WTC11 (cell line): ENCODE measurements at regions not wholly inside any gene's neighbourhood (a gene's known extent, or its start where the extent isn't known, plus 50 kb on each side); places are given as distances from the start of the nearest gene placed in this dataset.

ENCODE experiments used
- ATF1 ChIP-seq: sonication (generic); formaldehyde crosslinking; IDR thresholded peaks from 2 replicates; pipeline ENCODE4 v1.8.1; 2023; ENCODE audit warnings: mild to moderate bottlenecking, moderate library complexity, missing genetic modification reagents
- CREB1 ChIP-seq: sonication (generic); formaldehyde crosslinking; IDR thresholded peaks from 2 replicates; pipeline ENCODE4 v1.8.0; 2023; ENCODE audit warnings: mild to moderate bottlenecking, missing genetic modification reagents
- ESRRA ChIP-seq: sonication (generic); formaldehyde crosslinking; IDR thresholded peaks from 2 replicates; pipeline ENCODE4 v1.8.1; 2022; ENCODE audit warnings: mild to moderate bottlenecking, missing genetic modification reagents, borderline replicate concordance
- FOXK1 ChIP-seq: sonication (generic); formaldehyde crosslinking; IDR thresholded peaks from 2 replicates; pipeline ENCODE4 v1.8.0; 2022; ENCODE audit warnings: mild to moderate bottlenecking, moderate library complexity, missing genetic modification reagents
- FOXP1 ChIP-seq: sonication (generic); formaldehyde crosslinking; IDR thresholded peaks from 2 replicates; pipeline ENCODE4 v1.8.0; 2022; ENCODE audit warnings: missing genetic modification reagents, mild to moderate bottlenecking, moderate library complexity, borderline replicate concordance
- GABPB1 ChIP-seq: sonication (generic); formaldehyde crosslinking; IDR thresholded peaks from 2 replicates; pipeline ENCODE4 v1.8.1; 2023; ENCODE audit warnings: mild to moderate bottlenecking, missing genetic modification reagents
- HMGXB4 ChIP-seq: sonication (generic); formaldehyde crosslinking; IDR thresholded peaks from 2 replicates; pipeline ENCODE4 v1.8.1; 2023; ENCODE audit warnings: mild to moderate bottlenecking, moderate library complexity, missing genetic modification reagents
- NR2C2 ChIP-seq: sonication (generic); formaldehyde crosslinking; IDR thresholded peaks from 2 replicates; pipeline ENCODE4 v1.8.0; 2022; ENCODE audit warnings: mild to moderate bottlenecking, missing genetic modification reagents
- ZNF121 ChIP-seq: sonication (generic); formaldehyde crosslinking; IDR thresholded peaks from 2 replicates; pipeline ENCODE4 v1.8.0; 2023; ENCODE audit warnings: missing genetic modification reagents
- ZNF317 ChIP-seq: sonication (generic); formaldehyde crosslinking; IDR thresholded peaks from 2 replicates; pipeline ENCODE4 v1.8.1; 2023; ENCODE audit warnings: low read depth, mild to moderate bottlenecking, moderate library complexity, missing genetic modification reagents, borderline replicate concordance
- TF ChIP-seq, protein P1 (sequence below): fragments of 200-600 bp; IDR thresholded peaks from 2 replicates; pipeline ENCODE4 v1.8.0; 2022; ENCODE audit warnings: antibody characterized with exemption
- TF ChIP-seq, protein P2 (sequence below): sonication (generic); formaldehyde crosslinking; IDR thresholded peaks from 2 replicates; pipeline ENCODE4 v1.8.1; 2022; ENCODE audit warnings: low read depth, missing genetic modification reagents, borderline replicate concordance
- TF ChIP-seq, protein P3 (sequence below): sonication (generic); formaldehyde crosslinking; IDR thresholded peaks from 2 replicates; pipeline ENCODE4 v1.8.0; 2023; ENCODE audit warnings: missing genetic modification reagents

- TF ChIP-seq, protein P1, sequence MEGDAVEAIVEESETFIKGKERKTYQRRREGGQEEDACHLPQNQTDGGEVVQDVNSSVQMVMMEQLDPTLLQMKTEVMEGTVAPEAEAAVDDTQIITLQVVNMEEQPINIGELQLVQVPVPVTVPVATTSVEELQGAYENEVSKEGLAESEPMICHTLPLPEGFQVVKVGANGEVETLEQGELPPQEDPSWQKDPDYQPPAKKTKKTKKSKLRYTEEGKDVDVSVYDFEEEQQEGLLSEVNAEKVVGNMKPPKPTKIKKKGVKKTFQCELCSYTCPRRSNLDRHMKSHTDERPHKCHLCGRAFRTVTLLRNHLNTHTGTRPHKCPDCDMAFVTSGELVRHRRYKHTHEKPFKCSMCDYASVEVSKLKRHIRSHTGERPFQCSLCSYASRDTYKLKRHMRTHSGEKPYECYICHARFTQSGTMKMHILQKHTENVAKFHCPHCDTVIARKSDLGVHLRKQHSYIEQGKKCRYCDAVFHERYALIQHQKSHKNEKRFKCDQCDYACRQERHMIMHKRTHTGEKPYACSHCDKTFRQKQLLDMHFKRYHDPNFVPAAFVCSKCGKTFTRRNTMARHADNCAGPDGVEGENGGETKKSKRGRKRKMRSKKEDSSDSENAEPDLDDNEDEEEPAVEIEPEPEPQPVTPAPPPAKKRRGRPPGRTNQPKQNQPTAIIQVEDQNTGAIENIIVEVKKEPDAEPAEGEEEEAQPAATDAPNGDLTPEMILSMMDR = no peak
- TF ChIP-seq FOXP1 (CRISPR knock-in tag) (no peak), ZNF317 (CRISPR knock-in tag) (no peak), FOXK1 (no peak), GABPB1 (CRISPR knock-in tag) (no peak), ESRRA (CRISPR knock-in tag) (no peak), HMGXB4 (CRISPR knock-in tag) (no peak), ZNF121 (CRISPR knock-in tag) (no peak), ATF1 (no peak), CREB1 (CRISPR knock-in tag) (no peak), NR2C2 (no peak)
- TF ChIP-seq, protein P2, sequence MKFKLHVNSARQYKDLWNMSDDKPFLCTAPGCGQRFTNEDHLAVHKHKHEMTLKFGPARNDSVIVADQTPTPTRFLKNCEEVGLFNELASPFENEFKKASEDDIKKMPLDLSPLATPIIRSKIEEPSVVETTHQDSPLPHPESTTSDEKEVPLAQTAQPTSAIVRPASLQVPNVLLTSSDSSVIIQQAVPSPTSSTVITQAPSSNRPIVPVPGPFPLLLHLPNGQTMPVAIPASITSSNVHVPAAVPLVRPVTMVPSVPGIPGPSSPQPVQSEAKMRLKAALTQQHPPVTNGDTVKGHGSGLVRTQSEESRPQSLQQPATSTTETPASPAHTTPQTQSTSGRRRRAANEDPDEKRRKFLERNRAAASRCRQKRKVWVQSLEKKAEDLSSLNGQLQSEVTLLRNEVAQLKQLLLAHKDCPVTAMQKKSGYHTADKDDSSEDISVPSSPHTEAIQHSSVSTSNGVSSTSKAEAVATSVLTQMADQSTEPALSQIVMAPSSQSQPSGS (CRISPR knock-in tag) = no peak
- TF ChIP-seq, protein P3, sequence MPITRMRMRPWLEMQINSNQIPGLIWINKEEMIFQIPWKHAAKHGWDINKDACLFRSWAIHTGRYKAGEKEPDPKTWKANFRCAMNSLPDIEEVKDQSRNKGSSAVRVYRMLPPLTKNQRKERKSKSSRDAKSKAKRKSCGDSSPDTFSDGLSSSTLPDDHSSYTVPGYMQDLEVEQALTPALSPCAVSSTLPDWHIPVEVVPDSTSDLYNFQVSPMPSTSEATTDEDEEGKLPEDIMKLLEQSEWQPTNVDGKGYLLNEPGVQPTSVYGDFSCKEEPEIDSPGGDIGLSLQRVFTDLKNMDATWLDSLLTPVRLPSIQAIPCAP (CRISPR knock-in tag) = no peak
Measured at GRCh38 chr4:187175197-187175596, 451.5 kb upstream of the FAT1 start.
